ENCODE measurements at regions not wholly inside any gene's neighbourhood (a gene's known extent, or its start where the extent isn't known, plus 50 kb on each side); places are given as distances from the start of the nearest gene placed in this dataset.

DNA sequence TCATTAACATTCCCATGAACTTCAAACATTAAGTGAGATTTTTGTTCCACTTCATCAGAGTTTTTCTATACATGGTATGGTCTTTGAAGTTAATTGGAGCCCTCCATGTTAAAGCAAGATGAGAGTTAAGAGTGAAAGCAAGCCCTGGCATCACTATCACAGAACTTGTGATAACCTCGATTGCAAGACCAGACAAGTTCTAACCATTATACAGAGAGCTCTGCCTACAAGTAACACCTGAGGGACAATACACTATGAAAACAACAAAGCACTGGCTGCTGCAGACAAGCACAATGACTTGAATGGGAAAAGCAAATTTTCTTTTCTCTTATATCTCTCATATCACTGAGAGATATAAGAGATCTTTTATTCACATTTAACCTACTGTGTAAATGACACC, 126.6 kb upstream of the GYPA start:
- Histone ChIP-seq H4K20me1 (ENCODE audit: control insufficient read depth, insufficient read depth, insufficient read length) (no peaks in the 10 kb centered on the region), H3K14ac (ENCODE audit: insufficient read depth, low read length) (no peak overlapping the region), H3K23me2 (ENCODE audit: insufficient read length, low read depth, low read length, poor library complexity, severe bottlenecking) (no peaks in the 10 kb centered on the region), H2BK5ac (ENCODE audit: insufficient read length, low read length) (no peak overlapping the region), H3K27ac (ENCODE audit: insufficient read length, low read depth, low read length) (no peak overlapping the region), H2AFZ (ENCODE audit: low read length) (no peak overlapping the region), H2BK120ac (ENCODE audit: low read depth, low read length, poor library complexity, severe bottlenecking) (no peak overlapping the region), H3K18ac (ENCODE audit: insufficient read length, low read depth, low read length) (no peak overlapping the region), H2BK12ac (ENCODE audit: insufficient read length, low read depth, low read length) (no peak overlapping the region), H3K79me1 (ENCODE audit: insufficient read depth, low read depth, low read length, poor library complexity, severe bottlenecking) (no peaks in the 10 kb centered on the region), H3K79me2 (ENCODE audit: insufficient read depth, low read length) (no peaks in the 10 kb centered on the region), H3T11ph (ENCODE audit: low read length) (no peak overlapping the region), H4K5ac (ENCODE audit: insufficient read length, low read depth, low read length) (no peak overlapping the region), H2AK5ac (ENCODE audit: insufficient read length, low read length) (no peak overlapping the region), H4K91ac (ENCODE audit: insufficient read length, low read depth, low read length) (no peak overlapping the region), H4K8ac (replicated peaks; ENCODE audit: insufficient read length, low read depth, low read length) (no peak overlapping the region), H3K9me3 (ENCODE audit: control insufficient read depth, low read depth, low read length) (no peaks in the 10 kb centered on the region), H3K27me3 (ENCODE audit: insufficient read depth, low read length) (no peaks in the 10 kb centered on the region), H3K9ac (ENCODE audit: extremely low read depth, insufficient read length, low read length) (no peak overlapping the region), H3K4ac (ENCODE audit: low read depth, low read length) (no peak overlapping the region), H2BK20ac (ENCODE audit: low read depth, low read length, poor library complexity, severe bottlenecking) (no peak overlapping the region), H3K4me2 (ENCODE audit: insufficient read depth, insufficient read length, low read length) (no peak overlapping the region), H3K56ac (ENCODE audit: insufficient read length, low read depth, low read length) (no peak overlapping the region), H3K4me1 (ENCODE audit: insufficient read depth, low read length) (no peaks in the 10 kb centered on the region), H3K23ac (ENCODE audit: insufficient read length, low read depth, low read length) (no peak overlapping the region), H2BK15ac (ENCODE audit: low read depth, low read length) (no peak overlapping the region)
- H3K9me3 Mint-ChIP-seq = no peaks in the 10 kb centered on the region
- DNase-seq = no peak
- no peak overlapping the region for H3K27ac Mint-ChIP-seq
- H3K27me3 Mint-ChIP-seq (ENCODE audit: low read depth) = no peaks in the 10 kb centered on the region
- H3K36me3 Mint-ChIP-seq (ENCODE audit: insufficient read depth in 1 of 3, low read depth in 3 of 3) = no peaks in the 10 kb centered on the region
- no peaks in the 10 kb centered on the region for H3K4me1 Mint-ChIP-seq
- WGBS (ENCODE audit: extremely low coverage, insufficient read length, low lambda C conversion rate) = no CpG with 5 or more reads among the region's 1 CpG
- H3K4me3 Mint-ChIP-seq = no peak overlapping the region
- TF ChIP-seq, protein P1, sequence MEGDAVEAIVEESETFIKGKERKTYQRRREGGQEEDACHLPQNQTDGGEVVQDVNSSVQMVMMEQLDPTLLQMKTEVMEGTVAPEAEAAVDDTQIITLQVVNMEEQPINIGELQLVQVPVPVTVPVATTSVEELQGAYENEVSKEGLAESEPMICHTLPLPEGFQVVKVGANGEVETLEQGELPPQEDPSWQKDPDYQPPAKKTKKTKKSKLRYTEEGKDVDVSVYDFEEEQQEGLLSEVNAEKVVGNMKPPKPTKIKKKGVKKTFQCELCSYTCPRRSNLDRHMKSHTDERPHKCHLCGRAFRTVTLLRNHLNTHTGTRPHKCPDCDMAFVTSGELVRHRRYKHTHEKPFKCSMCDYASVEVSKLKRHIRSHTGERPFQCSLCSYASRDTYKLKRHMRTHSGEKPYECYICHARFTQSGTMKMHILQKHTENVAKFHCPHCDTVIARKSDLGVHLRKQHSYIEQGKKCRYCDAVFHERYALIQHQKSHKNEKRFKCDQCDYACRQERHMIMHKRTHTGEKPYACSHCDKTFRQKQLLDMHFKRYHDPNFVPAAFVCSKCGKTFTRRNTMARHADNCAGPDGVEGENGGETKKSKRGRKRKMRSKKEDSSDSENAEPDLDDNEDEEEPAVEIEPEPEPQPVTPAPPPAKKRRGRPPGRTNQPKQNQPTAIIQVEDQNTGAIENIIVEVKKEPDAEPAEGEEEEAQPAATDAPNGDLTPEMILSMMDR (conservative IDR thresholded peaks at IDR 0.05) = no peak
